ENCODE measurements at regions not wholly inside any gene's neighbourhood (a gene's known extent, or its start where the extent isn't known, plus 50 kb on each side); places are given as distances from the start of the nearest gene placed in this dataset.

DNA sequence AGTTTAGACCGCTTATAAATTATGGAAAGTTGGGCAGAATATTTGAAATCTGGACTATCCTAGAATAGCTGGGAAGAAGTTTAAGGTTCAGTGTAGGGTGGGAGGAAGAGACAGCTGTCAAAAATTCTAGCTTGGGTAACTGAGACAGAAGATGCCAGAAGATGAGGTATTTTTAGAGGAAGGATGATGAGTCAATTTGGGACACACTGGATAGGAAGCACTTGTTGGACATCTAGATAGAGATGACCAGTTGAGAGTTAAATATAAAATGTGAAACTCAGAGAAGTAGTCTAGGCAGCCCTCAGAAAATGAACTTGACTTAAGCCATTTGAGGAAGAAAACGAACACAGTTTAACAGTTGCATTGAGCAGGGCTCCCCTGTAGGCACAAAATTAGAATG lies 137.9 kb upstream of the MAP9 start:
- no peak for DNase-seq (ENCODE audit: low read depth)

GRCh38 chr4:155512817-155513216 lies 136.1 kb upstream of the MAP9 start:
- no peak for DNase-seq (ENCODE audit: low read depth)

DNA sequence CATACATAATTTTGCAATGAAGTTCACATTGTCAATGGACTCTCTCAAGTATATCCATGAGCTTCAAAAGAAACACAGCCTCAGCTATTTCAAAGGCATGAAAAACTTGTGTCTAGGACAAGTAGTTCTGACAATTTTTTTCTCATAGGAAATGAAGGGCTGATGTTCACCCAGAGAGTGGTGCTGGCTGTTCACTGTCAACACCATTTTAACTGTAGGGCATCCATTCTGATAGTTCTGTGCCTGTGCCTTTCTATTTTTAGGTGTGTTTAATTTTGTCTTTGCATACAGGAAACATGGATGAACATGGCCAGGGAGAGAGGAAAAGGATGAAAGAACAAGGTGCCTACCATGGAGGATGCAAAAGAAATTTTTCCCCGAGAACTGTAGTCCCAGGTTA lies 135.3 kb upstream of the MAP9 start:
- no peak for DNase-seq (ENCODE audit: low read depth)

DNA sequence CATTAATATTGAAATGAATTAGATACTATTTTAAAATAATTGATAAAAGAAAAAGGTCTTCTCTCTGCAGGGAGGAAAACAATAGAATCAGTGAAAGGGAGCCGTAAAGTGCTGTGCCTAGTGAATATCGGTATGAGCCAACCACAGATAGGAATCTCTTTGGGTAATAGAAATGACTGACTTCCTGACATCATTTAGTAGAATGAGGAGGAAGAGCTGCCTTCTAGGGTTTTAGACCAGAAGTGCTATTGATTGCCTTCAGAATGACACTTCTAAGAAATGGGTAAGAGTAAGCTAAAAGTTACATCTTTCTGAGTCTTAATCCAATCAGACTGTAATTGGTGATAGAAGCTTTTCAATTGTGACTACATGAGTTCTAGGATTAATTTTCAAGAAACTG lies 134.0 kb upstream of the MAP9 start:
- no peak for DNase-seq (ENCODE audit: low read depth)

GRCh38 chr4:155509555-155509954 lies 132.8 kb upstream of the MAP9 start:
- DNase-seq (ENCODE audit: low read depth), result no peak

DNA sequence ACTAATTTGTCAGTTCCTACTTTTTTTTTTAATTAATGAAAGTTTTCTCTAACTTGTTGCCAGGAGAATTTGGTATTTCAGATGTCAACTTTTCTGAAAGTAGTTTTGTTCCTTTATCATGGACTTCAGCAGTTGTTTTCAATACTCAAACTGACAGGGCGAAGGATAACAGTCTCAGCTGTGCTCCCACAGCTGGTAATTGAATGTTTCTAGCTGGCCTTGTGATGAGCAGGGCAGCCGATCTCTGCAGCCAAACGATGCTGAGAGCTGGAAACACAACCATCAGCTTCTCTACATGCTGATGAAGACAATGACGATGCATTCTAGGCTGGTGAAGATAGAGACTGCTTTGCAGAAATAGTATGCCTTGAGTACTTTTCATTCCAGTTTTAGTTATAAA lies 130.0 kb upstream of the MAP9 start:
- DNase-seq (ENCODE audit: low read depth), result no peak

- no peak for DNase-seq (ENCODE audit: low read depth)
Measured at GRCh38 chr4:155505321-155505720, 128.6 kb upstream of the MAP9 start.

- no peak for DNase-seq (ENCODE audit: low read depth)
Measured at GRCh38 chr4:155497306-155497705, 120.5 kb upstream of the MAP9 start.

GRCh38 chr4:155496294-155496626 lies 119.5 kb upstream of the MAP9 start:
- no peak for DNase-seq (ENCODE audit: low read depth)

DNA sequence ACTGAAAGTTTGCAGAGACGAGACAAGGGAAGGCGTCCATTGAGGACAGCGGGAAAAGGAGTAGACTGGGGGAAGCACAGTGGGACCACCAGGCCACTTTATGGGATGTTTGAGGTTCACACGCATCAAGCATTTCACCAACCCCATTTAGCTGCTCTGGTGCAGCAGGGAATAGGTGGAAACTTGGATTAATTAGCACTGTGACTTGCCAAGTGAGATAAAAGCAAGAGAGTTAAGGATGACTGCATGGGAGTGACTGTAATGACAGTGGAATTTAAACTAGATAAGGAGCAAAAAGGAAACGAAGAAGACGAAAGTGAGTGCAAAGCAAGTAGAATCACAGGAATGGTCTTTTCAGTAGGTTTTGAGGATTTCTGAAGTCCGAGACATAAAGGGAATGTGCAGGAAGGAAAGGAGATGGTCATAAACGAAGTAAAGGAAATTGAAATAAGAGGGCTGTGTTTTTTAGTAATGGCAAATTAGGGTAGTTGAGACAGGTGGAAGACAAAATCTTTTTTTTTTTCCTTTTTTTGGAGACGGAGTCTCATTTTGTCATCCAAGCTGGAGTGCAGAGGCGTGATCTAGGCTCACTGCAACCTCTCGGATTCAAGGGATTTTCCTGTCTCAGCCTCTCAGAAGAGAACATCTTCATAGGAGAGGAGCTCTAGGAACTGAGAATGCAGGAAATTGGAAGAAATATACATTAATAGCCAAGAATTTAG lies 119.0 kb upstream of the MAP9 start:
- DNase-seq (ENCODE audit: low read depth), result no peak

DNA sequence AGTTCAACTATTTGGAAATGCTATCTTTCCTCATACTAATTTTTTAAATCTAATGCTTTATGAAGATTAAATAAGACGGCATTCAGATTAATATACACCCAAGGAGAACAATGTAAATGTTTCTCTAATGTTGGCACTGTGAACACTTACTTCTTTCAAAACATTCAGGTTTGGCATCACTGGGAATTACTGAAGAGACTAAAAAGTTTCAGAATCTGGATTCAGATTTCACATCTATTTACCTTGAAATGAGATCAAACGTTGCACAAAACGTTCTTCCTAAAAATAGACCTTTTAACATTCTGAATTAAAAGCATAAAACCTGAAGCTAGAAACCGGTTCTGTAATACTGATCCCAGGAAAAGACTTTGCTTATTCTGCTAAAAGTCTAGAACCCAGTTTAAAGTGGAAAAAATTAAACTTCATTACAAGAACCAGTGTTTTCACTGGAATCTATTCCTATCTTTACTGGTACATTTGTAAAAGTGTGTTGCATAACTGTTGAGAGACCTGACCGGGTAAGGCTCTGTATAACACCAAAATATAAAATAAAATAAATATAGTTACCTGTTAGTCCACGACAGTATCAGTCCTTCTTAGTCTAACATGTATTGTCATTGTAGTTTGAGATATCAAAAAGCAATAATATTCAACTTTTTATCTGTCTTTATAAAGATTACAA lies 117.4 kb upstream of the MAP9 start:
- DNase-seq (ENCODE audit: low read depth), result no peak

- DNase-seq (ENCODE audit: low read depth), result no peak
Measured at GRCh38 chr4:155491336-155492120, 114.8 kb upstream of the MAP9 start.

- DNase-seq (ENCODE audit: low read depth), result no peak
Measured at GRCh38 chr4:155489271-155489670, 112.5 kb upstream of the MAP9 start.

DNA sequence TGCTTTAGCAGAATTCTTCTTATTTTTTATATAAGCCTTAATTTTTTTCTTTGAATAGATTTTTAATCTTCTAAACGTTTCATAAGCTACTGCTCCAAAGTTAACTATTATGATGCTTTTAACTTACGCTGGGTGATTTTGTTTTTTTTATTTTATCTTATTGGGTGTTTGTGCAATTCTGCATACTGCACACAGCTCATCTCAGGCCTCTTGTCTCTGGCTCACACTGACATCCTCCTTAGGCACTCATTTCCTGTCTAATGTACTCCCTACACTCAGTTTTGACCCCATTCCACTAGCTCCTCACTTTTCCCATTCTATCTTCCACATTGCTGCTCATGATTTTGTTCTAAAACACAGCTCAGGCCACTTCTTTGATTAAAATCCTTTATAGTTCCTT lies 111.9 kb upstream of the MAP9 start:
- DNase-seq (ENCODE audit: low read depth), result no peak

DNA sequence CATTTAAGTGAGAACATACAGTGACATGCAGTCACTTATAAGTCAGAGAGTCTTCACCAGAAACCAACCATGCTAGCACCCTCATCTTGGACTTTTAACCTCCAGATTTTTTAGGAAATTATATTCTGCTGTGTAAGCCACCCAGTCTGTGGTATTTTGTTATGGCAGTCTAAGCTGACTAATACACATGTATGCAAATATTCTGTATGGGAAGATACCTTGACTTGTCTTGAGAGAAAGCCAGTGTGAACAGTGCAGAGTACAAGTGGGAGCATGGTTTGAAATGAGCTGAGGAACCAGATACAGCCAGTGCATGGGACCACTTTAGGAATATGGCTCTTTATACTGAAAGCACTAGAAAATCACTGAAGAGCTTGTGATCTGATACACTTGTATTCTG lies 110.4 kb upstream of the MAP9 start:
- DNase-seq (ENCODE audit: low read depth), result no peak

DNA sequence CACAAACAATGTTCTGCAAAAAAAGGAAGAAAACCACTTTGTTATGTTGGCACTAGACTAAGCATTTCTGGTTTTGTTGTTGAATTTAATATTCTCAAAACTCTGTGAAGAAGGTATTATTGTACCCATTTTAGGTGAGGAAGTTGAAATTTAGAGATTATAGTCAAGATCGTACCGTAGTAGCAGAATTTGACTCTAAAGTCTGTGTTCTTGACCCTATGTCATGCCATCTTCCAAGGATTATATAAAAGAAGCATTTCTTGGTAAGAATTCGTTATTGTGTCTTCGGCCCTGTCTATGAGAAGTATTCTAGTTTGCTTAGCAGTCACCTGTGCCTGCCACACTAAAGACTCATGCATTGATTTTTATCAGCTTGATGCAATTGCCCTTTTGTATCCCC lies 104.4 kb upstream of the MAP9 start:
- no peak for DNase-seq (ENCODE audit: low read depth)

GRCh38 chr4:155479835-155480234 lies 103.1 kb upstream of the MAP9 start:
- DNase-seq (ENCODE audit: low read depth), result no peak

DNA sequence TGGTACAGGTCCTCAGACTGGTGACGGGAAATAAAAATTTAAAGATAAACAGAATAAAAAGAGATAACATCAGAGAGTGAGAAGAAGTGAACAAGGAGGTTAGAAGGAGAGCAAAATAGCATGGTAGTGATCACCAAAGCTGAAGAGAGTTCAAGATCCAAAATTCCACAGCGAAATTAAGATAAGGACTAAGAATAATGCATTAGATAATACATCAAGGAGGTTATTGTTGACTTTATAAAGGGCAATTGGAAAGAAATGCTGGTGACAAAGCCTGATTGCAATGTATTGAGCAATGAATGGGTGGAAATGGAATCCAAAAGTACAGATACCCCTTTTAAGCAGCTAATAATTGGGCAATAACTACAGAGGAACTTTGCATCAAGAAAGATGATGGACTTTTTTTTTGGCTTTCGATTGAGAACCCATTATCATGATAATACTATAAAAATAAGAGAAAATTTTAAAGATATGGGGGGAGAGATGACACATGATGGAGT lies 101.6 kb upstream of the MAP9 start:
- no peak for DNase-seq (ENCODE audit: low read depth)

DNA sequence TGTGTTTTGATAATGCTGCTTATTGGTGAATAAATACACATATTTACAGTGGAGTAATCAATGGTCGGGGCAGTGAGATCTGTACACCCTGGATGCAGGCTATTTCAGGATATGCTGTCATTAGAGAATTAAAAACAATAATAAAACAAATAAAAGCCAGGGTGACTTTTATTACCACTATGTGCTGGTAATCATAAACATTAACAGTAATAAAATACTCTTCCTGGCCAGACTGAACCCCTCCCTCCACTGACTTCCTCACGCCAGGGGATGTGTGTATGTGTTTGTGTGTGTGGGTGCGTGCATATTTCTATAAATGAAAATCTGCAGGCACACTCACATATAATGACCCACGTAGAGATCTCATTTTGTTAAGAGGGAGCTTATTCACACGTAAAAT lies 98.0 kb upstream of the MAP9 start:
- DNase-seq (ENCODE audit: low read depth), result no peak

GRCh38 chr4:155473420-155474095 lies 96.8 kb upstream of the MAP9 start:
- DNase-seq (ENCODE audit: low read depth), result no peak

DNA sequence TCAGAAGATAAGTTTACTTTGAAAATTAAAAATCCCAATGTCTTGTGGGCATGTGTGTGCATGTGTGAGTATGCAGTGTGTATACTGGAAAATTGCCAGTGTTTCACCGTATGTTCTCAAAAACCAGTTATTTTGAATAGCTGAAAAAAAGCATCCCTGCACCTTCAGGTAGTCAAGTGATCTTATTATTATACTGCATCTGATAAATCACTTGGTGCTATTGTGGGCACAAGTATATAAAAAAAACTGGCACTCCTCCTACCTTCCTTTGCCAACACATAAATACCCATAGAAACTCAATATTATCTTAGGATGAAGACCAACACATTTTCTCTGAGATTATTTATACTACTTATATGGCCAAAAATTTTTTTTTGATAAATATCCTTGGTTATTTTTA lies 91.5 kb upstream of the MAP9 start:
- no peak for DNase-seq (ENCODE audit: low read depth)

- DNase-seq (ENCODE audit: low read depth), result no peak
Measured at GRCh38 chr4:155450676-155451075, 73.9 kb upstream of the MAP9 start.

DNA sequence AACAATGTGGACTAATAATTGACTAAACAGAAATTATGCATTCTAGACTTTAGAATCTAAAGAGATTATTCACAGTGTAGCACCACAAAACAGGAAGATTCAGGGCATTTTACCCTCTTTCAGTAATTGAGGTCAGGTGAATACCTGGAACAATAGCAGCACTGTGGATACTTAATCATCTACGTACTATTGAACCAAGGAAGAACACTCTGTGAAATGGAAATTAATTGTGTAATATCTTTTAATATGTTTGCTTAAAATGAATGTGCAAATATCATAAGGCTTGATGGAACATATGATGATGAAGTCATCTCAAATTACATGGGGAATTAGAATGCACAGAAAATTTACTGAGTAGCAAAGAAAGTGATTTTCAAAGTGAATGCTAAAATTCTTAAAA lies 68.5 kb upstream of the MAP9 start:
- no peak for DNase-seq (ENCODE audit: low read depth)
